IMR-90 (cell line): ENCODE measurements at regions not wholly inside any gene's neighbourhood (a gene's known extent, or its start where the extent isn't known, plus 50 kb on each side); places are given as distances from the start of the nearest gene placed in this dataset.

Source experiments
- ATAC-seq: fragments of 200-7000 bp; cut with Tn5 transposase; 2 replicates; pipeline ENCODE4 v1.9.1; 2020; ENCODE audit warnings: low read depth, mild to moderate bottlenecking, moderate library complexity
- BruUV-seq: library from RNA; stranded (reverse); fragments of 400-500 nt; replicated peaks from 2 replicates; lab custom pipeline; 2021; lab: Mats Ljungman, UMichigan
- CTCF ChIA-PET: fragments of 300-600 bp; formaldehyde crosslinking; extraction: SDS; loops from one replicate; lab custom pipeline; 2021; ENCODE audit warnings: antibody characterized with exemption; lab: Yijun Ruan, JAX
- POLR2A ChIA-PET: fragments of 300-600 bp; sonication (Branson Sonifier 250); formaldehyde crosslinking; loops from one replicate; lab custom pipeline; 2022; ENCODE audit warnings: antibody characterized with exemption; ENCODE audit not compliant: unreplicated experiment; lab: Charles Lee
- DNase-seq: peaks from one replicate; pipeline ENCODE4 v3.0.0; 2013
- H2AFZ ChIP-seq: replicated peaks from 2 replicates; pipeline ENCODE3; 2013; ENCODE audit warnings: low read length, mild to moderate bottlenecking; ENCODE audit not compliant: poor library complexity
- H2AK5ac ChIP-seq: 2 replicates; pipeline ENCODE4 v1.6.1; 2013; ENCODE audit warnings: low read depth, low read length, inconsistent platforms
- H2AK9ac ChIP-seq: replicated peaks from 2 replicates; pipeline ENCODE3; 2013; ENCODE audit warnings: mild to moderate bottlenecking, low read depth, low read length, moderate library complexity; ENCODE audit not compliant: poor library complexity
- H2BK120ac ChIP-seq: 2 replicates; pipeline ENCODE4 v1.6.1; 2013; ENCODE audit warnings: low read depth, low read length, inconsistent platforms
- H2BK15ac ChIP-seq: 3 replicates; pipeline ENCODE4 v1.6.1; 2013; ENCODE audit warnings: low read depth, low read length, inconsistent platforms
- H2BK20ac ChIP-seq: 2 replicates; pipeline ENCODE4 v1.6.1; 2013; ENCODE audit warnings: low read depth, mild to moderate bottlenecking, inconsistent platforms, low read length, moderate library complexity
- H2BK5ac ChIP-seq: 2 replicates; pipeline ENCODE4 v1.6.1; 2013; ENCODE audit warnings: mild to moderate bottlenecking, low read depth, low read length, inconsistent platforms; ENCODE audit not compliant: poor library complexity, severe bottlenecking
- H3K14ac ChIP-seq: replicated peaks from 2 replicates; pipeline ENCODE4 v1.6.1; 2013; ENCODE audit warnings: low read depth, low read length, inconsistent platforms
- H3K18ac ChIP-seq: 2 replicates; pipeline ENCODE4 v1.6.1; 2013; ENCODE audit warnings: low read depth, low read length, control low read depth
- H3K23ac ChIP-seq: 2 replicates; pipeline ENCODE4 v1.6.1; 2013; ENCODE audit warnings: low read depth, low read length, inconsistent platforms
- H3K27ac ChIP-seq: 2 replicates; pipeline ENCODE4 v1.5.1; 2013; ENCODE audit warnings: mild to moderate bottlenecking, control low read depth, low read length; ENCODE audit not compliant: insufficient read depth
- H3K27me3 ChIP-seq: 2 replicates; pipeline ENCODE4 v1.6.1; 2013; ENCODE audit warnings: low read length; ENCODE audit not compliant: control insufficient read depth, insufficient read depth
- H3K36me3 ChIP-seq: 2 replicates; pipeline ENCODE4 v1.6.1; 2013; ENCODE audit warnings: low read length, mixed read lengths; ENCODE audit not compliant: control insufficient read depth, insufficient read depth
- H3K4ac ChIP-seq: 2 replicates; pipeline ENCODE4 v1.6.1; 2013; ENCODE audit warnings: low read depth, low read length, inconsistent platforms
- H3K4me1 ChIP-seq: 2 replicates; pipeline ENCODE4 v1.6.1; 2013; ENCODE audit warnings: low read length, mixed read lengths; ENCODE audit not compliant: control insufficient read depth, insufficient read depth
- H3K4me2 ChIP-seq: 2 replicates; pipeline ENCODE4 v1.6.1; 2013; ENCODE audit warnings: low read depth, mild to moderate bottlenecking, control low read depth, low read length, moderate library complexity
- H3K4me3 ChIP-seq: 2 replicates; pipeline ENCODE4 v1.5.1; 2013; ENCODE audit warnings: low read depth, mild to moderate bottlenecking, control low read depth, low read length, moderate library complexity; ENCODE audit not compliant: insufficient read depth
- H3K56ac ChIP-seq: 2 replicates; pipeline ENCODE4 v1.6.1; 2013; ENCODE audit warnings: low read length, inconsistent platforms; ENCODE audit not compliant: insufficient read depth; ENCODE audit errors: extremely low read depth
- H3K79me1 ChIP-seq, 2 experiments: 2 replicates each; pipeline ENCODE4 v1.6.1; 2013; ENCODE audit warnings: low read length in 2 of 2, inconsistent platforms in 1 of 2, low read depth in 1 of 2
- H3K9ac ChIP-seq: 2 replicates; pipeline ENCODE4 v1.6.1; 2013; ENCODE audit warnings: low read depth, low read length, control low read depth
- H3K9me1 ChIP-seq: 2 replicates; pipeline ENCODE4 v1.6.1; 2013; ENCODE audit warnings: low read length, inconsistent platforms; ENCODE audit not compliant: insufficient read depth
- H3K9me3 ChIP-seq: 2 replicates; pipeline ENCODE4 v1.6.1; 2013; ENCODE audit warnings: low read length; ENCODE audit not compliant: control insufficient read depth, insufficient read depth
- H4K20me1 ChIP-seq: 2 replicates; pipeline ENCODE4 v1.6.1; 2013; ENCODE audit warnings: low read length, inconsistent platforms; ENCODE audit not compliant: insufficient read depth
- H4K5ac ChIP-seq: 2 replicates; pipeline ENCODE4 v1.6.1; 2013; ENCODE audit warnings: mild to moderate bottlenecking, low read depth, low read length, control low read depth
- H4K8ac ChIP-seq, 2 experiments: 2 replicates each; pipeline ENCODE4 v1.6.1; 2013; ENCODE audit warnings: low read depth in 2 of 2, low read length in 2 of 2, control low read depth in 1 of 2, inconsistent platforms in 1 of 2
- H4K91ac ChIP-seq: 2 replicates; pipeline ENCODE4 v1.6.1; 2013; ENCODE audit warnings: low read depth, low read length, inconsistent platforms; ENCODE audit not compliant: insufficient read depth
- CHD1 ChIP-seq: IDR thresholded peaks from 2 replicates; pipeline ENCODE4 v1.6.1; 2012; ENCODE audit warnings: low read depth, low read length, improper control_type of control experiment
- CTCF ChIP-seq: conservative IDR thresholded peaks from 2 replicates; pipeline ENCODE4 v1.5.1; 2012; ENCODE audit warnings: mild to moderate bottlenecking, low read depth, low read length, improper control_type of control experiment
- FOS ChIP-seq: fragments of 150-350 bp; IDR thresholded peaks from 2 replicates; pipeline ENCODE4 v1.6.1; 2016; ENCODE audit warnings: low read depth, low read length
- MAFK ChIP-seq: IDR thresholded peaks from 2 replicates; pipeline ENCODE4 v1.6.1; 2012; ENCODE audit warnings: low read depth, low read length, improper control_type of control experiment
- MXI1 ChIP-seq: IDR thresholded peaks from 2 replicates; pipeline ENCODE4 v1.6.1; 2012; ENCODE audit warnings: low read depth, mild to moderate bottlenecking, low read length, moderate library complexity, borderline replicate concordance
- NFE2L2 ChIP-seq: fragments of 150-350 bp; IDR thresholded peaks from 2 replicates; pipeline ENCODE4 v1.6.1; 2016; ENCODE audit warnings: low read depth, mild to moderate bottlenecking, low read length
- POLR2A ChIP-seq: IDR thresholded peaks from 2 replicates; pipeline ENCODE4 v1.6.1; 2012; ENCODE audit warnings: mild to moderate bottlenecking, low read depth, low read length
- RAD21 ChIP-seq: IDR thresholded peaks from 2 replicates; pipeline ENCODE4 v1.6.1; 2012; ENCODE audit warnings: low read length, improper control_type of control experiment
- RCOR1 ChIP-seq: IDR thresholded peaks from 2 replicates; pipeline ENCODE4 v1.6.1; 2012; ENCODE audit warnings: mild to moderate bottlenecking, low read length, improper control_type of control experiment; ENCODE audit not compliant: insufficient replicate concordance
- RFX5 ChIP-seq: IDR thresholded peaks from 2 replicates; pipeline ENCODE4 v1.8.0; 2012; ENCODE audit warnings: low read depth, mild to moderate bottlenecking, low read length, moderate library complexity
- WGBS, 2 experiments: methylation state at CpG; one replicate each; pipeline versions ENCODE4 v1.1.5 to v1.1.7; 2013; ENCODE audit warnings: missing lambda C conversion rate in 2 of 2; ENCODE audit not compliant: insufficient read length in 1 of 2; ENCODE audit errors: extremely low coverage in 2 of 2; 5-methylcytosine and 5-hydroxymethylcytosine counted together
- dilution Hi-C: fragments of 300-500 bp; cut with HindIII; formaldehyde crosslinking; loops from one replicate; pipeline ENCODE4 v1.14.3; 2018; ENCODE audit warnings: low sequenced_read_pairs; ENCODE audit not compliant: unreplicated experiment
- in situ Hi-C: fragments of 300-500 bp; cut with MboI; formaldehyde crosslinking; loops from 3 replicates; pipeline ENCODE4 v1.14.3; 2019; ENCODE audit warnings: low sequenced_read_pairs, inconsistent platforms, mixed read lengths
- intact Hi-C: fragments of 100-400 bp; cut with micrococcal nuclease; formaldehyde crosslinking; loops from 2 replicates; pipeline ENCODE4 v1.10.0; 2022
- TF ChIP-seq, protein P1 (sequence below): fragments of 150-350 bp; IDR thresholded peaks from 2 replicates; pipeline ENCODE4 v1.6.1; 2016; ENCODE audit warnings: low read depth, mild to moderate bottlenecking, low read length, moderate library complexity, borderline replicate concordance
- TF ChIP-seq, protein P2 (sequence below): fragments of 150-350 bp; IDR thresholded peaks from 2 replicates; pipeline ENCODE4 v1.6.1; 2017; ENCODE audit warnings: mild to moderate bottlenecking, antibody characterized with exemption, low read length, low read depth

DNA sequence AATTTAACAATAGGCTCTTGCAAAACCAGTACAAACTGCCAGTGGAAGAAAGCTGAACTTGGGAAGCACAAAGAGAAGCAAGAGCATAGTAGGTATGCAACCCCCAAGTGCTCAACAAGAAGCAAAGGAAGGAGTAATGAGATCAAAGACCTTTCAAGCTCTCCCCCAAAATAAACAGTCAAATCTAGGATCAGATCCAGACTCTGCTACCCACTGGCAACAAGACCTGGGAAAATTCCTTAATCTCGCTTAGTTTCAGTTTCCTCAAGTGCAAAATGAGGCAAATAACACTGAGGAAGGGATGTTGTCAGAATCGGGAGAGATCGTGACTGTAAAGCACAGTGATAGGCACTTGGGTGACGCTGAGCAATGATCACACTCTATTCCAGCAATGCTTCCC lies 329.2 kb downstream of the TNS1 start:
- Histone ChIP-seq H2AFZ (no peak overlapping the region), H2BK20ac (peak overlapping the region; percentile 8; the same call in 1 of the 2 replicates), H3K14ac (no peak overlapping the region), H3K9me3 (no peaks in the 10 kb centered on the region), H3K4me1 (peaks cover 4% of the 10 kb centered on the region; the same call in 1 of the 2 replicates), H3K79me1 (no peaks in the 10 kb centered on the region), H3K27me3 (no peaks in the 10 kb centered on the region), H2BK120ac (no peak overlapping the region), H2BK5ac (no peak overlapping the region), H3K4me3 (no peak overlapping the region), H4K20me1 (no peaks in the 10 kb centered on the region), H4K91ac (peak overlapping the region; percentile 8; the same call in 1 of the 2 replicates), H2AK5ac (no peak overlapping the region), H3K23ac (no peak overlapping the region), H3K27ac (no peak overlapping the region), H4K5ac (peak overlapping the region; percentile 88), H3K4me2 (peak overlapping the region; percentile 81), H3K9me1 (no peaks in the 10 kb centered on the region), H2AK9ac (no peak overlapping the region), H3K9ac (no peak overlapping the region), H3K36me3 (no peaks in the 10 kb centered on the region), H4K8ac (no peak overlapping the region), H3K18ac (peak overlapping the region; percentile 92), H3K56ac (no peak overlapping the region), H3K4ac (no peak overlapping the region), H2BK15ac (no peak overlapping the region; the same call in 2 of the 3 replicates)
- intact Hi-C loops: no loop called here
- ATAC-seq: no peak; the same call in 1 of the 2 replicates
- in situ Hi-C loops: no loop called here
- no TSS peak for BruUV-seq
- WGBS, 2 experiments: no CpG with 5 or more reads among the region's 4 CpGs
- dilution Hi-C loops: no loop called here
- no peak for TF ChIP-seq RFX5
- TF ChIP-seq, protein P1, sequence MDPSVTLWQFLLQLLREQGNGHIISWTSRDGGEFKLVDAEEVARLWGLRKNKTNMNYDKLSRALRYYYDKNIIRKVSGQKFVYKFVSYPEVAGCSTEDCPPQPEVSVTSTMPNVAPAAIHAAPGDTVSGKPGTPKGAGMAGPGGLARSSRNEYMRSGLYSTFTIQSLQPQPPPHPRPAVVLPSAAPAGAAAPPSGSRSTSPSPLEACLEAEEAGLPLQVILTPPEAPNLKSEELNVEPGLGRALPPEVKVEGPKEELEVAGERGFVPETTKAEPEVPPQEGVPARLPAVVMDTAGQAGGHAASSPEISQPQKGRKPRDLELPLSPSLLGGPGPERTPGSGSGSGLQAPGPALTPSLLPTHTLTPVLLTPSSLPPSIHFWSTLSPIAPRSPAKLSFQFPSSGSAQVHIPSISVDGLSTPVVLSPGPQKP: no peak
- no peak for TF ChIP-seq MAFK
- TF ChIP-seq, protein P2, sequence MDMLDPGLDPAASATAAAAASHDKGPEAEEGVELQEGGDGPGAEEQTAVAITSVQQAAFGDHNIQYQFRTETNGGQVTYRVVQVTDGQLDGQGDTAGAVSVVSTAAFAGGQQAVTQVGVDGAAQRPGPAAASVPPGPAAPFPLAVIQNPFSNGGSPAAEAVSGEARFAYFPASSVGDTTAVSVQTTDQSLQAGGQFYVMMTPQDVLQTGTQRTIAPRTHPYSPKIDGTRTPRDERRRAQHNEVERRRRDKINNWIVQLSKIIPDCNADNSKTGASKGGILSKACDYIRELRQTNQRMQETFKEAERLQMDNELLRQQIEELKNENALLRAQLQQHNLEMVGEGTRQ: no peak
- TF ChIP-seq RAD21: no peak
- no peak for TF ChIP-seq MXI1
- TF ChIP-seq NFE2L2: no peak
- TF ChIP-seq CTCF: no peak
- no peak for TF ChIP-seq FOS
- no peak for TF ChIP-seq CHD1
- no peak for TF ChIP-seq POLR2A
- no peak for TF ChIP-seq RCOR1
- CTCF ChIA-PET: no interaction called here
- POLR2A ChIA-PET: no interaction called here
- DNase-seq: no peak
